HUDEP-2 (cell line): ENCODE measurements at regions not wholly inside any gene's neighbourhood (a gene's known extent, or its start where the extent isn't known, plus 50 kb on each side); places are given as distances from the start of the nearest gene placed in this dataset.

Source experiments
- DNase-seq, 76 experiments: peaks; one replicate each; lab custom pipeline; 2025; ENCODE audit not compliant: unreplicated experiment in 76 of 76; lab: John Stamatoyannopoulos, UW

GRCh38 chr6:14906621-14907020 lies 339.2 kb upstream of the JARID2 start:
- no peak for DNase-seq

GRCh38 chr6:14910692-14911547 lies 334.9 kb upstream of the JARID2 start:
- no peak for DNase-seq

- peak in 73 of 76 experiments; percentile 26 to 86 (median 65) for DNase-seq
These were observed 333.6 kb upstream of the JARID2 start for GRCh38 chr6:14912226-14912625.

GRCh38 chr6:14912706-14913105 lies 333.2 kb upstream of the JARID2 start:
- DNase-seq, result no peak

- no peak for DNase-seq
These were observed 331.9 kb upstream of the JARID2 start for GRCh38 chr6:14913931-14914330.

GRCh38 chr6:14915888-14916832 lies 329.7 kb upstream of the JARID2 start:
- no peak for DNase-seq

- no peak for DNase-seq
These were observed 328.6 kb upstream of the JARID2 start for GRCh38 chr6:14917109-14917910.

GRCh38 chr6:14918200-14918907 lies 327.5 kb upstream of the JARID2 start:
- no peak for DNase-seq

GRCh38 chr6:14919038-14919670 lies 326.7 kb upstream of the JARID2 start:
- no peak for DNase-seq

- DNase-seq, result no peak
These were observed 325.6 kb upstream of the JARID2 start for GRCh38 chr6:14920276-14920675.

- no peak for DNase-seq
These were observed 324.7 kb upstream of the JARID2 start for GRCh38 chr6:14921170-14921569.

- DNase-seq, result no peak
These were observed 323.8 kb upstream of the JARID2 start for GRCh38 chr6:14921878-14922671.

GRCh38 chr6:14922706-14923460 lies 323.0 kb upstream of the JARID2 start:
- DNase-seq, result no peak

GRCh38 chr6:14924126-14925024 lies 321.5 kb upstream of the JARID2 start:
- no peak for DNase-seq

GRCh38 chr6:14925025-14925698 lies 320.7 kb upstream of the JARID2 start:
- DNase-seq, result no peak

GRCh38 chr6:14925699-14926026 lies 320.2 kb upstream of the JARID2 start:
- no peak for DNase-seq

GRCh38 chr6:14927398-14927797 lies 318.5 kb upstream of the JARID2 start:
- DNase-seq, result peak in 4 of 76 experiments; percentile 7 to 23 (median 14)
